ENCODE measurements at regions not wholly inside any gene's neighbourhood (a gene's known extent, or its start where the extent isn't known, plus 50 kb on each side); places are given as distances from the start of the nearest gene placed in this dataset.

- H3K9me3 Mint-ChIP-seq, result peaks cover 22% of the 10 kb centered on the region
- H3K4me3 Mint-ChIP-seq, result no peak overlapping the region
- TF ChIP-seq CTCF (IDR thresholded peaks at IDR 0.05), result no peak
- no peaks in the 10 kb centered on the region for H3K27me3 Mint-ChIP-seq (ENCODE audit: insufficient read depth)
- H3K4me1 Mint-ChIP-seq (ENCODE audit: low read depth), result no peaks in the 10 kb centered on the region
- no peak for DNase-seq
- H3K36me3 Mint-ChIP-seq (ENCODE audit: low read depth), result no peaks in the 10 kb centered on the region
- H3K27ac Mint-ChIP-seq, result no peak overlapping the region
Observed at GRCh38 chr21:19844334-19844733, 1153.9 kb upstream of the NCAM2 start.

DNA sequence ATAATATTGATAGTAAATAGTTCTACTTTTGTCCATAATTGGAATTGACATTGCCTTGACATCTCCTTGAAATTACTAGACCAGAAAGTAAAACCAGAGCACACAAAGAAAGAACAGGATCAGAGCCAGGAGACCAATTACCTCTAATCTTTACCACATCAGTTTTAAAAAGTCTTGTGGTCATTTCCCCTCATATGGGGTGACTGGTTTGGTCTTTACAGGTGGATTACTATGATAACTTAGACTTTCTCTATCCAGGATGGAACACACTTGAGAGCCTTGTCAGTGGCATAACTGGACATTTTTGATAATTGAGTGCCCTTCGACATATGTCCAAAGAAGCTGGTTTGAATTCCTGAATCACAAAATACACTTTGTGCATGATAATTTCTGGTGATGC, 1148.1 kb upstream of the NCAM2 start:
- H3K27ac Mint-ChIP-seq, result no peak overlapping the region
- no peak for TF ChIP-seq CTCF (IDR thresholded peaks at IDR 0.05)

GRCh38 chr21:19853061-19853460, 1145.1 kb upstream of the NCAM2 start:
- H3K27ac Mint-ChIP-seq, result no peak overlapping the region
- H3K27me3 Mint-ChIP-seq (ENCODE audit: insufficient read depth), result no peaks in the 10 kb centered on the region
- no peaks in the 10 kb centered on the region for H3K4me1 Mint-ChIP-seq (ENCODE audit: low read depth)
- H3K36me3 Mint-ChIP-seq (ENCODE audit: low read depth), result peaks cover 5% of the 10 kb centered on the region; the same call in 1 of the 2 replicates
- H3K9me3 Mint-ChIP-seq, result peaks cover 46% of the 10 kb centered on the region
- no peak overlapping the region for H3K4me3 Mint-ChIP-seq
- TF ChIP-seq CTCF (IDR thresholded peaks at IDR 0.05), result no peak
- DNase-seq, result no peak

More for the DNA sequence above, 1148.1 kb upstream of the NCAM2 start:
- H3K27me3 Mint-ChIP-seq (ENCODE audit: insufficient read depth), result no peaks in the 10 kb centered on the region
- DNase-seq, result no peak
- no peak overlapping the region for H3K4me3 Mint-ChIP-seq
- peaks cover 2% of the 10 kb centered on the region; the same call in 1 of the 2 replicates for H3K36me3 Mint-ChIP-seq (ENCODE audit: low read depth)
- H3K4me1 Mint-ChIP-seq (ENCODE audit: low read depth), result no peaks in the 10 kb centered on the region
- H3K9me3 Mint-ChIP-seq, result peaks cover 40% of the 10 kb centered on the region

DNA sequence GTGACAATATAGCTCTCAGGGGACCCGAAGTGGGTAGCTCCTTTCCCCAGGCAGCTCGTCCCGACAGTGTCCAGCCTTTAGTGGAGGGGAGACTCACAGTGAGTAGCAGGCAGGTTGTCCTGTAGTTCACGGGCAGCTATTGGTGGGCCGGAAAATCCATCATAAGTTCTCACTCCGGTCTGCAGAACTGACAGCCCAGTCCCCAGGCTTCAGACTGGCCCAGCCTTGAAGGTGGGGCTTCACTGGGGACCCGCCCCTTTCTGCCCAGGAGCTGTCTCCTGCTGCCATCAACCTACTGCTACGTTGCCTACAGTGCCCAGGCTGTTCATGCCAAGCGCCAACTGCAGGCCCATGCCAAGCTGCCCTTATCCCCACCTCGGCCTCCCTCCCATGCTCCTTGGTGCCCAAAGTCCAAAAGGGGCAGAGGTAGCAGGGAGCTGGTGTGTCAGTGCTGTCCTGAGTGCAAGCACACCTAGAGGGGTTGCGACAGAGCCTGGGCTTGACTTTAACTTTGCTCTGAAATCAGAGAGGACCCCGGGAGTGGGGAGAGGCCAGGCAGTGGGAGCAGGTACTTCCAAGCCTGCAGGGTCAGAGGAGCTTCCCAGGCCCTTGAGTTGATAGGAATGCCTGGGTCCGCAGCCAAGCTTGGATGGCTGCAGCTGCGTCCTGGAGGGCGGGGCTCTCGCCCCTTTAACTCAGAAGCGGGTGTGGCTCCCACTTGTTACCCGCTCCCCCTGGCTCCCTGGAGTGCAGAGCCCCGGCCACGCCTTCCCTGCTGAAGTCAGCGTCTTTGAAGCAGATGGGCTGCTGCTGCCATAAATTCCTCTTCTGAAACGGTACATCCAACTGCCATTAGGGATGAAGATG, 1144.3 kb upstream of the NCAM2 start:
- Mint-ChIP-seq H3K27me3 (ENCODE audit: insufficient read depth) (no peaks in the 10 kb centered on the region), H3K9me3 (peaks cover 46% of the 10 kb centered on the region), H3K27ac (no peak overlapping the region), H3K4me3 (no peak overlapping the region), H3K36me3 (ENCODE audit: low read depth) (peaks cover 5% of the 10 kb centered on the region; the same call in 1 of the 2 replicates), H3K4me1 (ENCODE audit: low read depth) (no peaks in the 10 kb centered on the region)
- TF ChIP-seq CTCF (IDR thresholded peaks at IDR 0.05), result no peak
- no peak for DNase-seq

- Mint-ChIP-seq H3K36me3 (ENCODE audit: low read depth) (peaks cover 5% of the 10 kb centered on the region; the same call in 1 of the 2 replicates), H3K4me1 (ENCODE audit: low read depth) (no peaks in the 10 kb centered on the region), H3K27me3 (ENCODE audit: insufficient read depth) (no peaks in the 10 kb centered on the region), H3K9me3 (peaks cover 43% of the 10 kb centered on the region), H3K4me3 (no peak overlapping the region), H3K27ac (no peak overlapping the region)
- no peak for DNase-seq
- TF ChIP-seq CTCF (IDR thresholded peaks at IDR 0.05), result no peak
Observed at GRCh38 chr21:19855522-19855921, 1142.7 kb upstream of the NCAM2 start.

Measured in HFFc6 (cell line).